ENCODE measurements at regions not wholly inside any gene's neighbourhood (a gene's known extent, or its start where the extent isn't known, plus 50 kb on each side); places are given as distances from the start of the nearest gene placed in this dataset.

- TF ChIP-seq CTCF (IDR thresholded peaks at IDR 0.05; ENCODE audit: borderline replicate concordance, insufficient read depth, low read depth, low read length): no peak
- H3K4me3 ChIP-seq (ENCODE audit: low read depth, low read length): no peak overlapping the region
These were observed 591.4 kb downstream of the TMEM114 start for GRCh38 chr16:7998789-7999453.

GRCh38 chr16:7997966-7998365, 592.3 kb downstream of the TMEM114 start:
- no peak overlapping the region for H3K4me3 ChIP-seq (ENCODE audit: low read depth, low read length)
- no peak for TF ChIP-seq CTCF (IDR thresholded peaks at IDR 0.05; ENCODE audit: borderline replicate concordance, insufficient read depth, low read depth, low read length)

GRCh38 chr16:7992616-7993015, 597.7 kb downstream of the TMEM114 start:
- no peak overlapping the region for H3K4me3 ChIP-seq (ENCODE audit: low read depth, low read length)
- no peak for TF ChIP-seq CTCF (IDR thresholded peaks at IDR 0.05; ENCODE audit: borderline replicate concordance, insufficient read depth, low read depth, low read length)

- no peak overlapping the region for H3K4me3 ChIP-seq (ENCODE audit: low read depth, low read length)
These were observed 599.6 kb downstream of the TMEM114 start for GRCh38 chr16:7990626-7991260.

GRCh38 chr16:7983676-7984075, 606.6 kb downstream of the TMEM114 start:
- TF ChIP-seq CTCF (IDR thresholded peaks at IDR 0.05; ENCODE audit: borderline replicate concordance, insufficient read depth, low read depth, low read length): no peak
- H3K4me3 ChIP-seq (ENCODE audit: low read depth, low read length): no peak overlapping the region

More at GRCh38 chr16:7990626-7991260, 599.6 kb downstream of the TMEM114 start:
- TF ChIP-seq CTCF (IDR thresholded peaks at IDR 0.05; ENCODE audit: borderline replicate concordance, insufficient read depth, low read depth, low read length): no peak

- H3K4me3 ChIP-seq (ENCODE audit: low read depth, low read length): no peak overlapping the region
- no peak for TF ChIP-seq CTCF (IDR thresholded peaks at IDR 0.05; ENCODE audit: borderline replicate concordance, insufficient read depth, low read depth, low read length)
These were observed 610.2 kb downstream of the TMEM114 start for GRCh38 chr16:7980133-7980483.
